Mesothelial cell of epicardium (in vitro differentiated cells): ENCODE measurements at regions not wholly inside any gene's neighbourhood (a gene's known extent, or its start where the extent isn't known, plus 50 kb on each side); places are given as distances from the start of the nearest gene placed in this dataset.

Experiments
- DNase-seq, 2 experiments: peaks; one replicate each; pipeline ENCODE4 v3.0.0; 2021; ENCODE audit warnings: low spot score in 2 of 2; ENCODE audit not compliant: unreplicated experiment in 2 of 2
- H3K27ac Mint-ChIP-seq: 2 replicates; pipeline ENCODE4 v1.8.0; 2021; ENCODE audit warnings: mixed read lengths
- H3K27me3 Mint-ChIP-seq: 2 replicates; pipeline ENCODE4 v1.8.0; 2021; ENCODE audit warnings: low read depth, mixed read lengths
- H3K36me3 Mint-ChIP-seq: 2 replicates; pipeline ENCODE4 v1.8.0; 2021; ENCODE audit warnings: mixed read lengths
- H3K4me1 Mint-ChIP-seq: 2 replicates; pipeline ENCODE4 v1.8.0; 2021; ENCODE audit warnings: mixed read lengths
- H3K4me3 Mint-ChIP-seq: 2 replicates; pipeline ENCODE4 v1.8.0; 2021; ENCODE audit warnings: mild to moderate bottlenecking, moderate library complexity, mixed read lengths
- H3K9me3 Mint-ChIP-seq: 2 replicates; pipeline ENCODE4 v1.8.0; 2021; ENCODE audit warnings: mixed read lengths
- CTCF ChIP-seq: fragments of 200-600 bp; sonication (generic); IDR thresholded peaks from one replicate; pipeline ENCODE4 v1.5.0; 2021; ENCODE audit warnings: antibody characterized with exemption; ENCODE audit not compliant: unreplicated experiment

- H3K27ac Mint-ChIP-seq = no peak overlapping the region
- peaks cover under 1% of the 10 kb centered on the region for H3K4me1 Mint-ChIP-seq
- DNase-seq = no peak
- TF ChIP-seq CTCF = no peak
- peaks cover 35% of the 10 kb centered on the region for H3K9me3 Mint-ChIP-seq
- H3K4me3 Mint-ChIP-seq = no peak overlapping the region
- H3K27me3 Mint-ChIP-seq = no peaks in the 10 kb centered on the region
- H3K36me3 Mint-ChIP-seq = no peaks in the 10 kb centered on the region
These were observed 514.8 kb downstream of the BCOR start for GRCh38 chrX:39582976-39583375.

- Mint-ChIP-seq H3K9me3 (peaks cover 41% of the 10 kb centered on the region), H3K4me1 (no peaks in the 10 kb centered on the region), H3K4me3 (no peak overlapping the region), H3K36me3 (no peaks in the 10 kb centered on the region), H3K27me3 (no peaks in the 10 kb centered on the region), H3K27ac (no peak overlapping the region)
- DNase-seq = no peak
- no peak for TF ChIP-seq CTCF
These were observed 511.9 kb downstream of the BCOR start for GRCh38 chrX:39585808-39586207.

GRCh38 chrX:39586359-39586758, 511.4 kb downstream of the BCOR start:
- H3K36me3 Mint-ChIP-seq = no peaks in the 10 kb centered on the region
- H3K27ac Mint-ChIP-seq = no peak overlapping the region
- DNase-seq = no peak
- H3K4me3 Mint-ChIP-seq = no peak overlapping the region
- no peak for TF ChIP-seq CTCF
- no peaks in the 10 kb centered on the region for H3K27me3 Mint-ChIP-seq
- H3K9me3 Mint-ChIP-seq = peaks cover 37% of the 10 kb centered on the region
- H3K4me1 Mint-ChIP-seq = no peaks in the 10 kb centered on the region

- TF ChIP-seq CTCF = no peak
- Mint-ChIP-seq H3K4me1 (no peaks in the 10 kb centered on the region), H3K4me3 (no peak overlapping the region), H3K27ac (no peak overlapping the region), H3K9me3 (peaks cover 32% of the 10 kb centered on the region), H3K27me3 (no peaks in the 10 kb centered on the region), H3K36me3 (no peaks in the 10 kb centered on the region)
- no peak for DNase-seq
These were observed 506.7 kb downstream of the BCOR start for GRCh38 chrX:39591099-39591498.

- H3K27ac Mint-ChIP-seq = no peak overlapping the region
- H3K36me3 Mint-ChIP-seq = no peaks in the 10 kb centered on the region
- no peaks in the 10 kb centered on the region for H3K27me3 Mint-ChIP-seq
- H3K4me1 Mint-ChIP-seq = no peaks in the 10 kb centered on the region
- peaks cover 24% of the 10 kb centered on the region for H3K9me3 Mint-ChIP-seq
- no peak for TF ChIP-seq CTCF
- no peak overlapping the region for H3K4me3 Mint-ChIP-seq
- DNase-seq = no peak
These were observed 505.0 kb downstream of the BCOR start for GRCh38 chrX:39592776-39593175.

- DNase-seq = no peak
- Mint-ChIP-seq H3K4me3 (no peak overlapping the region), H3K4me1 (no peaks in the 10 kb centered on the region), H3K27ac (no peak overlapping the region), H3K9me3 (peaks cover 16% of the 10 kb centered on the region), H3K27me3 (no peaks in the 10 kb centered on the region), H3K36me3 (no peaks in the 10 kb centered on the region)
- no peak for TF ChIP-seq CTCF
These were observed 501.8 kb downstream of the BCOR start for GRCh38 chrX:39595977-39596376.
